ENCODE measurements at regions not wholly inside any gene's neighbourhood (a gene's known extent, or its start where the extent isn't known, plus 50 kb on each side); places are given as distances from the start of the nearest gene placed in this dataset.

GRCh38 chr3:34276342-34276741 lies 477.9 kb downstream of the PDCD6IP start:
- H3K9me2 ChIP-seq (ENCODE audit: insufficient read depth): peaks cover 14% of the 10 kb centered on the region
- no peaks in the 10 kb centered on the region for H3K36me3 ChIP-seq (ENCODE audit: insufficient read depth)
- Mint-ChIP-seq H3K9me3 (no peaks in the 10 kb centered on the region), H3K4me1 (0 out of 3 replicates have a peak, but pooled peaks cover 2% of the 10 kb centered on the region), H3K4me3 (no peak overlapping the region), H3K36me3 (ENCODE audit: low read depth) (no peaks in the 10 kb centered on the region), H3K27me3 (ENCODE audit: insufficient read depth, low read depth, poor library complexity) (no peaks in the 10 kb centered on the region), H3K27ac (no peak overlapping the region)
- no peak overlapping the region for H3K4me2 ChIP-seq
- TF ChIP-seq CREB1 (CRISPR knock-in tag; IDR thresholded peaks at IDR 0.05; ENCODE audit: low read depth): no peak
- TF ChIP-seq ZNF462 (CRISPR knock-in tag; IDR thresholded peaks at IDR 0.05): no peak
- TF ChIP-seq POLR2AphosphoS5 (IDR thresholded peaks at IDR 0.05; ENCODE audit: low read depth): no peak
- no peak for TF ChIP-seq STAT1 (IDR thresholded peaks at IDR 0.05; ENCODE audit: unreplicated experiment)
- TF ChIP-seq EZH2phosphoT487 (IDR thresholded peaks at IDR 0.05; ENCODE audit: unreplicated experiment): no peak
- TF ChIP-seq CTCF (conservative IDR thresholded peaks at IDR 0.05; ENCODE audit: low read depth in 2 of 2): no peak
- TF ChIP-seq JUNB (IDR thresholded peaks at IDR 0.05; ENCODE audit: unreplicated experiment): no peak
- no peak for TF ChIP-seq ETS1 (IDR thresholded peaks at IDR 0.05)
- TF ChIP-seq REST (IDR thresholded peaks at IDR 0.05; ENCODE audit: unreplicated experiment): no peak
- TF ChIP-seq NANOG (IDR thresholded peaks at IDR 0.05; ENCODE audit: borderline replicate concordance): no peak
- TF ChIP-seq ZNF114 (CRISPR knock-in tag; IDR thresholded peaks at IDR 0.05): no peak
- no peak for TF ChIP-seq ZNF331 (CRISPR knock-in tag; IDR thresholded peaks at IDR 0.05; ENCODE audit: low read depth)
- TF ChIP-seq EZH2 (IDR thresholded peaks at IDR 0.05; ENCODE audit: low read depth, unreplicated experiment): no peak
- no peak overlapping the region for H2AFZ ChIP-seq
- H3K79me2 ChIP-seq (replicated peaks; ENCODE audit: insufficient read depth): no peaks in the 10 kb centered on the region
- H4K20me1 ChIP-seq (replicated peaks; ENCODE audit: insufficient read depth): no peaks in the 10 kb centered on the region
- H3K4me3 ChIP-seq: no peak overlapping the region
- no peaks in the 10 kb centered on the region for H3K4me1 ChIP-seq (ENCODE audit: insufficient read depth)
- no peak overlapping the region for H3K27ac ChIP-seq (ENCODE audit: low read depth)
- H3F3A ChIP-seq (replicated peaks; ENCODE audit: low read depth): no peaks in the 10 kb centered on the region
- no peak for DNase-seq (ENCODE audit: low spot score)
- ATAC-seq: no peak
- H3K27me3 ChIP-seq (ENCODE audit: insufficient read depth): no peaks in the 10 kb centered on the region

Data from GM23338 (cell line).